GM18511 (cell line): ENCODE measurements at regions not wholly inside any gene's neighbourhood (a gene's known extent, or its start where the extent isn't known, plus 50 kb on each side); places are given as distances from the start of the nearest gene placed in this dataset.
"Not testable (repeated sequence)": the region's sequence is repeated elsewhere in the genome, so short reads cannot be mapped to it uniquely, and the experiment has no call there.

Experiments
- ATAC-seq: cut with Tn5 transposase; IDR thresholded peaks from one replicate; pipeline ENCODE4 v1.9.1; 2021; ENCODE audit warnings: mild to moderate bottlenecking, moderate library complexity; ENCODE audit not compliant: unreplicated experiment

DNA sequence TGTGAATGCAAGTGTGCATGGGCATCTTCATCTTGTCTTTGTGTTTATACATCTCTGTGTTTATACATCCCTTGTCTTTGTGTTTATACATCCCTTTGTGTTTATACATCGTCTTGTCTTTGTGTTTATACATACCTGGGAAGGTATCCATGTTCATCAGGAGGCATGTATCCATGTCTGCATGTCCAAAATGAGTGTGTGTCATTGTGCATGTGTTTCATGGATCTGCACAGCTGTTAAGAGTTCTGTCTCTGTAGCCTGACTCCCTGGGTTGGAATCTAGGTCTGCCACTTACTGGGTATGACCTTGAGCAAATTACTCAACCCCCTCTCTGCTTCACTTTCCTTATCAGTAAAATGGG lies 50.1 kb upstream of the SIRPA start:
- no peak for ATAC-seq

DNA sequence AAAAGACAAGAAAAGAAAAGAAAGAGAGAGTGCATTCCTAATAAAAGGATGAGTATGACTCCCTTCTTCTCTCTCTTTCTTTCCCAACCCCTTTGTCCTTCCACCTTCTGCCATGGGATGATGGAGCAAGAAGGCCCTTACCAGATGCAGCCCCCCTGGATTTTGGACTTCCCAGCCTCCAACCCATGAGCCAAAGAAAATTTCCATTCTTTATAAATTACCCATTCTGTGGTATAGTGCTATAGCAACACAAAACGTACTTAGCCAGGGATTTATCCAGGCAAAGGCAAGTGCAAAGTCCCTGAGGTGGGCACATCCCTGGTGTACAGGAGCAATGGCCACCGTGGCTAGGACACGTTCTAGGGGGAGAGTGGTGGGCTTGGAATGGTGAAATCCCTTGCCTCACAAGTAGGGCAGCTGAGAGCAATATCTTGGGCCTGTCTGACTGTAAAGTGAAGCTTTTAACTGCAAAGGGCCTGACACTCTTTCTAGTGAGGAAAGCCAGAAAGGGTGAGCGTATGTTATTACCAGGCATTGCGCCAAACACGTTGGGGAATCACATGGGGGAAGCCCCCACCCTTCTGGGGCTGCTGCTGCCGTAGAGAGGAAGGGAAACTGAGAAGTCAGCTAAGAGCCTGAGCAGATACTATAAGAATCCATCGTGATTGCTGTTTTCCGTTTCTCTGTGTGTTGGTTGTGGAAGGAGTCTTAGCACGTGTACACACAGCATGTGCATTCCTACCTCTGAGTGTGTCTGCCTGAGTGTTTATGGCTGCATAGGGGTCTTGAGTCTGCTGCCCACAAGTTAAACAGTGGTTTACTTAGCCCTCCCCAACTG lies 50.7 kb upstream of the SIRPA start:
- ATAC-seq, result peak; percentile 95

DNA sequence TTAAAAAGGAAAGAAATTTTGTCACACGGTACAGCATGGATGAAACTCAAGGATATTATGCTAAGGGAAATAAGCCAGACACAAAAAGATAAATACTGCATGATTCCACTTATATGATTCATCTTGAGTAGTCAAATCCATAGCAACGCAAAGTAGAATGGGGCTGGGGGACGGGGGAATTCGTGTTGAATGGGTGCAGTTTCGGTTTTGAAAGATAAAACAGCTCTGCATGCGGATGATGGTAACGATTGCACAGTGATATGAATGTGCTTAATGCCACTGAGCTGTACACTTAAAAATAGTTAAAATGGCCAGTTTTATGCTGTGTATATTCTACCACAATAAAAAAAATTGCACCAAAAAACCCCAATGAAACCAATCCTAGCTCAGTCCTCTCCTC lies 52.9 kb upstream of the SIRPA start:
- no peak for ATAC-seq

DNA sequence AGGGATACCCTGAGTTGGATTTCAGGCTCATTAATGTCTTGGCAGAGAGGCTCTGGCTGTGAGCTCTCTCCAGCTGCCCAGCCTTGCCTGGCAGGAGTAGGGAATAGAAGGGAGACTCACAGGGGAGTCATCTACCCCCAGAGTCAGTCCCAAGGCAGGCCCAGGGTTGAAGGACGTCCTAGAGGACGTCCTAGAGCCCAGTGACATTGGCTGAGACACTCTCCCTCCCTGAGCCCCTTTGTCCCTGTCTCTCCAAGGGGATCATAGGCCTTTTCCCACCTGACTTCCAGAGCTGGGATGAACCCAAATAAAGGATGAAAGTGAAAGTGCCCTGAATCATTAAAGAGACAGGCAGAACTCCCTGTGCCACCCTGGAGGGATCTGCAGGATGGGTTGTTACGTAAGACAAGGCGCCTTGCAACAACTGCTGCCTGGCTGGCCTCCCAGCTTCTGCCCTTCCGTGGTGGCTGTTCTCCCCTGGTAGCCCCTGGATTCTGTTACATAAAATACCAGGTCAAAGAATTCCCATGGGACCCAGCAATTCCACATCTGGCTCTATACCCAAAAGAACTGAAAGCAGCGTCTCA lies 53.6 kb upstream of the SIRPA start:
- no peak for ATAC-seq

DNA sequence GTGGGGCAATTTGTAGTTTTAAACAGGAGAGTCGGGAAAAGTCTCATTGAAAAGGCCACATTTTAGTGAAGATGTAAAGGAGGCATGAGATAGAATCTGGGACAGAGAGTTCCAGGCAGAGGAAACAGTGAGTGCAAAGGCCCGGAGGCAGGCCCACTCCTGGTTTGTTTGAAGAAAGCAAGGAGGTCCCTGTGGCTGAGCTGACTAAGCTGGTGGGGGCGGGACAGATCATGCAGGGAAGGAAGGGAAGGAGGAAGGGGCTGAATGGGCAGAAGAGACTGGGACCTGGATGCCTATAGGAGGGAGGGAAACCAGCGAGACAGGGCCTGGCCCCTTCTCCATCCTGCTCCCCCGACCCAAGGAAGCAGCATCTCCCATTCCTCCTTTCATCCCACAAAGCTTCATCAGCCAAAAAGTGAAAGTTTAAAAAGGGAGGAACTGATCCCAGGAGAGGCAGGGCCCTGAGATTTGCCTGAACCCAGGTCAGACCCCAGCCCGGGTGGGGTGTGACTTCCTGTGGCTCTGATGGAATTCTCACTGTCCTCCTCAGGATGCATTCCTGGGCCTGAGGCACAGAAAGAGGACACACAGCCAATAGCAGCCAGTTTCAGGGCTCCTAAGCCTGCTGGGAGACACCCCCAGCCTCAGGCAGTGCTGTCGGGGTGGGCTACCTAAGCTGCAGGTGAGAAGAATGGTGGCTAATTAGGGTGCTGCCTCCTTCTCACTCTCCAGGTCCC lies 54.2 kb upstream of the SIRPA start:
- ATAC-seq, result no peak

DNA sequence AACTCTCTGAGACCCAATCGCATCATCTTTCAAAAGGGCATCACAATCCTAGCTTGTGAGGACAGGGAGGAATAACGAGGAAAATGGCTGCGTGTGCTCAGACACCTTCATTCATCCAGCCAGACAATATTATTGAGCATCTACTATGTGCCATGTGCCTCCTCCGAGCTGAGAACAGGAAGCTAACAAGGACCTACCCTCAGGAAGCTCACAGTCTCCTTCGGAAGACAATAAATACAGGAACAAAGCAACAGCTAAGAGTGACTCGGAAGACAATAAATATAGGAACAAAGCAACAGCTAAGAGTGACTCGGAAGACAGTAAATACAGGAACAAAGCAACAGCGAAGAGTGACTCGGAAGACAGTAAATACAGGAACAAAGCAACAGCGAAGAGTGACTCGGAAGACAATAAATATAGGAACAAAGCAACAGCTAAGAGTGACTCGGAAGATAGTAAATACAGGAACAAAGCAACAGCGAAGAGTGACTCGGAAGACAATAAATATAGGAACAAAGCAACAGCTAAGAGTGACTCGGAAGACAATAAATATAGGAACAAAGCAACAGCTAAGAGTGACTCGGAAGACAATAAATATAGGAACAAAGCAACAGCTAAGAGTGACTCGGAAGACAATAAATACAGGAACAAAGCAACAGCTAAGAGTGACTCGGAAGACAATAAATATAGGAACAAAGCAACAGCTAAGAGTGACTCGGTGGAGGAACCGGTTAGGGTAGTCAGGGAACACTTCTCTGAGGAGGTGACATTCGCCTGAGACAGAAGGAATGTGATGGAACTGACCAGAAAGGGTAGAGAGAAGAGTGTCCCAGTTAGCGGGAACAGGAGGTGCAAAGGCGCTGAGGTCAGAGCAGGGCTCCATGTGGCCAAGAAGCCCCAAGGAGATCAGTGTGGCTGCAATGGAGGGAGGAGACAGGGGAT lies 55.6 kb upstream of the SIRPA start:
- ATAC-seq, result not testable (repeated sequence)

DNA sequence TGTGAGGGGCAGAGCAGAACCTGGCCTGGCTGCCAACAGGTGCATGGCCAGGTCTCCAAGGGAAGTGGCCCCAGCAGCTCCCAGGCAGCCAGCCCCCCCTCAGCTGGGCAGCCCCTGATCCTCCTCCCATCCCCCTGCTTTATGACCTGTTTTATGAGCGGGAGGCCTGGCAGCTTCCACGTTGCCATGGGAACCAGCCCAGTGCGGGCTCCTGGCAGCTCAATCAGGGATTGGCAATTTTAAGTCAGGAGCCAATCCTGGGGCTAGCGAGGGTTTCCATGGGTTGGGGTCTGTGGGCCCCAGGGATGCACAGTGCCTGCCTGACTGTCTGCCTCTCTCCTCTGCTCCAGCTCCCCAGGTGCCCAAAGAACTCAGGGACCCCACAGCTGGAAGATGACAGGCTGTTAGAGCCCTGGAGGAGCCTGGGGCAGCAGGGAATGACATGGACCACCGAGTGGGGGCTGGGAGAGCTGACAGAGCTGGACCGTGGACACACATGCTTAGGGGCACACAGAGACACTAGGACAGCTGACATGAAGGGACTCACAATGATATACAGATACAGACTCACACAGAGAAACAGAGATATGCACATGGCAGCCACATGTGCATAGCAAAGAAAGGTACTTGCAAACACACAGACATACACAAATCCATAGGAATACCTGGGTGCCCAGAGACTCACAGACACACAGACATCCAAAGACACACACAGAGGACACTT lies 56.5 kb upstream of the SIRPA start:
- ATAC-seq, result no peak

DNA sequence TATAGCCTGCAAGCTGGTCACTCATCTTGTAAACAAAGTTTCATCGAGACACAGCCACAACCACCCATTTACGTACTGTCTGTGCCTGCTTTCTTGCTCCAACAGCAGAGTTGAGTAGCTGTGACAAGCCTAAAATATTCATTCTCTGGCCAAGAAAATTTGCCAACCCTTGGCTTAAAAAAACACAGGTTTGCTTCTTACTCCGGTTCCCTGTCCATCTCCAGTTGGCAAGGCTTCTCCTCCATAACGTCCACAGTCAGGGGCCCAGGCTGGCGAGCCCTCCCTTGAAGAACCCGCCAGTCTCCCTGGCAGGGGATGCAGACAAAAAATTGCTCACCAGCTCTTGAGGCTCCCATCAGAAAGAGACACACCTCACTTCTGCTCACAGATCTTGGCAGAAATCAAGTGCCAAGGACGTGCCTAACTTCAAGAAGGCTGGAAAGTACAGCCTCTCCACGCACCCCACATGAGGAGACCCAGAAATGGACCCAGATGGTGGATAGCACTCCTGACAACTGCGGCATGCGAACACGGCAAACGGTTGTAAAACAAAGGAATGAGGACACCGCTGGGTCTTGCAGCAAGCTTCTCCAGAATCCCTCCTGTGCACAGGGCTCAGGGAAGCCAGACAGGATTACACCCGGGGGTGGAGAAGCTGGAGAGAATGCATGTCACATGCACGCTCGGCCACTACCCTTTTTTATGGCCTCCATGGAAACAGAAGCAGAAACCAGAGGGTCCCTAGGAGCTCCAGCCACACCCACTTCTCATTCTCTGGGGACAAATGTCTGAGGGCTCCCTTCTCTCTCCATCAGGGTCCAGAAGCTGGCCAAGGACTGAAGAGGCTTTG lies 59.8 kb upstream of the SIRPA start:
- ATAC-seq, result no peak

DNA sequence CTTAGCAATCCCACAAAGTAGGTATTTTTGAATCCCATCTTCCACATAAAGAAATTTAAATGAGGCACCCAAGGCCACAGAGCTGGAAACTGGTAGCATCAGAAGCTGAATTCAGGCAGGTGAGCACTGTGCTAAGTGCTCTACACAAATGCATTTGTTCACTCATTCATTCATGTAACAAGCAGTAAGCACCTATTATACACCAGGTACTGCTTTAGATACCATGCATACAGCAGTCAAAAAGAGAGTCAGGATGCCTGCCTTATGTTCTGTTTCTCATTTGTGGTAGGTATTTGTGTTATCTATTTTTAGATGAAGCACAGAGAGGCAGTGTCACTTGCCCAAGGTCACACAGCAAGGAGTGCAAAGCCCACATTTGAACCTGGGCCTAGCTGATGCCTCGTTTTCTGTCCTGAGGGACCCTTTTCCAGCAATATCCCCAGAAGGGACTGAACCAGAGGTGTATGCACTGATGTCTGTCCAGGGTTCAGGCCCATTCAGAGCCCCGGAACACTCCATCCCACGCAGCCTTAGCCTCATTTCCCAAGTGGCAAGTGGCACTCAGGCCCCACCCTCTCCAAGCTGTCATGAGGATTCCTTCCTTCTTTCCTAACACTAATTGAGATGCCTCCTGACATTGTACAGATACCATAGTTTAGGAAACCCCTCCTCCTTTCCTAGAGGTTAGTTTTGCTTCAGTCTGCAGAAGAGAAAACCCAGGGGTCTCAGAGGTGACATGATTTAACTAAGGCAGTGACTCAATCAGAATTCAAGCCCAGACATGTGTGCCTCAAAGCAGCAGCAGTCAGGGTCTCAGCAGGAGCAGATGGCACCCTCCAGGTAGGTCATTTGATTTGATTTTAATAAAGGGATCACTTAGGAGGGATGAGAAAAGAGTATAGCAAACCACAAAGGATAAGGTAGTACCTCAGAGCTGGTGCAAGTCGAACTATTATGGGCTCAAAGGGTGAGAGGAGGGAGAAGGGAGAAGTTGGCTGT lies 61.2 kb upstream of the SIRPA start:
- no peak for ATAC-seq

DNA sequence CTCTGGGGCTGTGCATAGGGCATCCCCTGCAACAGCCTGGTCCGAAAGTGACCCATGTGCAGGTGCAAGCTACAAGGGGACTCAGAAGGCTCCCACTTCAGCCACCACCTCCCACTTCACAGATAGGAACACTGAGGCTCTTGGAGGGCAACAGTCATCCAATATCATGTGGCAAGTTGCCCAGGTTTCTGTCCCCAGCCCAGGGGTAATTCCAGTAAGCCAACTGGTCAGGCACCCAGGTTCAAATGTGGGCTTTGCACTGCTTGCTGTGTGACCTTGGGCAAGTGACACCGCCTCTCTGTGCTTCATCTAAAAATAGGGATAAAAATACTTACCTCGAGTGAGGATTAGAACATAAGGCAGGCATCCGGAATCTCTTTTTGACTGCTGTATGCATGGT lies 62.0 kb upstream of the SIRPA start:
- ATAC-seq, result no peak

DNA sequence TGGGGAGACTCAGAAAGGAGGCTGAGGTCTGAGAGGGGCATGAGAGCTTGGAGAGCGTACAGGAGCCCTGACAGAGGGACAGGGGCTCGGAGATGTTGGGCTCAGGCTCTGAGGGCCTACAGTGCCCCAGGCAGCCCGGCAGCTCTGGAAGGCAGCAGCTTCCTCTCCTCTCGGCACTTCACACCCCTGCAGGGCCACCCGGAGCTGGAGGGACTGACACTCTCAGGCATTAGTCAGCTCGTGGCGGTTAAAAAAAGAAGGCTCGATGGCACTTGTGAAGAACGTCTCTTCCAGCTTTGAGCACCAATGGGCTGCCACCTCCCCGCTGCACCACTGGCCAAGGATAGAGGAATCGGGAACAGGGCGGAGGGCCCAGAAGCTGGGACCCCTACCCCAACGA lies 62.6 kb upstream of the SIRPA start:
- no peak for ATAC-seq

DNA sequence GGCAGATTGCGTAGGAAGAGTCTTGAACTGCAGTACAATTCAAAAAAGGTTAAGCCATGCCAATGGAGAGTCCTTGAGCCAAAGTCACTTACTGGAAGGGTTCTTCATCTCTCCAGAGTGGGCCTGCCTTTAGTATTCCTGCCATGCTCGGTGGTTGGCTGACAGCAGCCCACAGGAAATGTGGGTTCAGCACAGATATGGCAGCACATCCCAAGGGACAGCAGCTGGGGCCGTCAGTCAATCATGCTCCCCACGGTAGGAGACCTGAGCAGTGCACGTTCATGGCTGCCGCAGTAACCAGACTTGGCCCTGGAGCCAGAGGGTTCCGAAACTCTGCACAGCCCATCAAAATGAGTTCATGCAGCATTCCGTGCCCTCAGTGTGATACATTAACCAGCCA lies 63.6 kb upstream of the SIRPA start:
- no peak for ATAC-seq

DNA sequence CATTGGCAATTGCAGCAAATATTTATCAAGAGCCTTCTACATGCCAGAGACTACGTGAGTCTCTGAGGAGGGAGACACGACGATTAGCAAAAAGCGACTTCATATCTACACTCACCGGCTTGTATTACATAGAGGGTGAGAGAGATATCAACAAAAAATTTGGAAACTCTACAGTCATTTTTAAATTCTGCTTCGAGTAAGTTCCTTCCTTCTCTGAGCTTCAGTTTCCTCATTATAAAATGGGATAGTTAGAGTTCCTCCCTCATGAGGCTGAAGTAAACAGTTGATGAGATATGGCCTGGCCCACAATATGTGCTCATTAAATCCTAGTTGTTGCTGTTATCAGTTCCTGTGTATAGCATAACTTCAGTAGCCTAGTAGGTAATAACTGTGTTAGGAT lies 64.1 kb upstream of the SIRPA start:
- no peak for ATAC-seq

DNA sequence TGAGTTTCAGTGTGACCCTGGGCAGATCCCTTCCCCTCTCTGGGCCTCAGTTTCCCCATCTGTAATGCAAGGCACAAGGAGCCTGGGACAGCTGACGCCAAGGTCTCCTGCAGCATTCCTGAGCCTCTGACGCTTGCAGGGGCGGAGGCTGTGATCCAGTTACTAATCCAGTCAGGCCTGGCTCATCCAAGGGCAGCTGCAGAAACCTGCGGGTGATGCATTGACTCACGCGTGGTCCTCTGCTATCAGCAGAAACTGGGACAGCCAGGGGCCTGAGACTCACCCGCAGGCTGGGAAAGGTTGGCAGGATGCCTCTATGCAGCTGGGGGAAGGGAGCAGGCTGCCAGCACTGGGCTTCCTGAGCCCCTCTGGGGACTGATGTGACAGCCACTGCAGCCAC lies 65.0 kb upstream of the SIRPA start:
- no peak for ATAC-seq

DNA sequence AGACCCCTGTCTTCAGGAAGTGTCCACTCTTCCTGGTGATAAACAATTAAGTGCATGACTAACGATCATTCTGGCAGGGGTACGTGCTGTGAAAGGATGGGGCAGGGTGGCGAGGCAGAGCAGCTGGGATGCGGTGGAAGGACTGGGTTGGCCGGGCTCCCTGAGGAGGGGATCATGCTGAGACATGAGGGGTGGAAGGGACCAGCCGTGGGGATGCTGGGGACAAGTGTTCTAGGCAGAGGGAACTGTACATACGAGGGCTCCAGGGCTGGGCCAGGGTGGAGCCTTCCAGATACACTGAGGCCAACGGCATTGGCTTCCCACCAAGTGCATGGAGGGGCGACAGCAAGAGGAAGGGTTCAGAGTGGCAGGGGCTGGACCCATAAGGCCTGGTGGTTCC lies 65.7 kb upstream of the SIRPA start:
- no peak for ATAC-seq

DNA sequence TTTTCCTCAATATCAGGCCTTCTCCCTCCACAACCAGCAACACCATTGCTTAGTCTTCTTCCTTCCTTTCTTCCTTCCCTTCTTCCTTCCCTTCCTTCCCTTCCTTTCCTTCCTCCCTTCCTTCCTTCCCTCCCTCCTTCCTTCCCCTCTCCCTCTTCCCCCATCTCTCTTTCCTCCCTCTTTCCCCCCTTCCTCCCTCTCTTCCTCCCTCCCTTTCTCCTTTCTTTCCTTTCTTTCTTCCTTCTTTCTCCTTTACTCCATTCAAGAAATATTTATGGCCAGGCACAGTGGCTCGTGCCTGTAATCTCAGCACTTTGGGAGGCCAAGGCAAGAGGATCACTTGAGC lies 66.4 kb upstream of the SIRPA start:
- ATAC-seq, result no peak

DNA sequence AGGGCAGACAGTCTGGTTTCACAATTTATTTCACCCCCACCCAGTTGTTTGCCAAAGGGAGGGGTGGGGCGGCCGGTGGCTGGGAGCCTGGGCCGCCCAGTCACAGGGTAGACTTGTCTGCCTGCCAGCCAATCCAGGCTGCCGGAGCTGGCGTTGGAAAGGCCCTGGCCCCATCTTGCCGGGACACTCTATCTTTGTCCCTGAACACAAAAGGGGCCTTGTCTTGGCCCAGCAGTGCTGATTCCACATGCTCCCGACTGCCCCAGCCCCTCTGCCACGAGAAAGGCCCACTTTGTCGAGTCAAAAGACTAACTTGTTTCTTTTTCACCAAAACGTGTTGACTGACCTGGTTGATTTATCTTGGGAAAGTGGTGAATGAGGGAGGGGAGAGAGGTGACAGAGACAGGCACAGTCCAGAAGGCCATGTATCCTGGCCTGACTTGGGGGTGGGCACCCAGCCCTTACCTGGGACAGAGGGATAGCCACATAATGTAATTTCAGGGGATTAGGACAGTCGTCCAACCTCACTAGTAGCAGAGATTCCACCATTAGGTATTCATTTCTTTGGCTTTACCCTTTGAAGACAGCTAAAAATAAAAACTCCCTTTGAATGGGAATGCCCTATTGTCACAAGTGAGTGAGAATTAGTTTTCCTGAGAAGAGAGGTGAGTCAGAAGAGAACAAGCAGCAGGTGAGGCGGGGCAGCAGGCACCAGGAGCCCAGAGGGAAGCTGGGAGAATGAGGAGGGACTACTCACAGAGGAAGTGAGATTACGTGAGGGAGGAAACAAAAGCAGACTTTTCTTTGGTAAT lies 67.0 kb upstream of the SIRPA start:
- no peak for ATAC-seq
